ENCODE measurements at regions not wholly inside any gene's neighbourhood (a gene's known extent, or its start where the extent isn't known, plus 50 kb on each side); places are given as distances from the start of the nearest gene placed in this dataset.
A peak's percentile ranks its signal among the peaks of the same experiment; 100 is the strongest.

- peak in 19 of 58 donors; percentile 6 to 72 (median 26) for DNase-seq
Measured at GRCh38 chr6:90860822-90861601, 274.1 kb upstream of the MAP3K7 start.

- peak in 5 of 58 donors; percentile 5 to 24 (median 13) for DNase-seq
Measured at GRCh38 chr6:90859612-90860011, 272.7 kb upstream of the MAP3K7 start.

- DNase-seq, result no peak
Measured at GRCh38 chr6:90859056-90859455, 272.2 kb upstream of the MAP3K7 start.

- DNase-seq, result no peak
Measured at GRCh38 chr6:90849686-90850085, 262.8 kb upstream of the MAP3K7 start.

- DNase-seq, result no peak
Measured at GRCh38 chr6:90846824-90847223, 260.0 kb upstream of the MAP3K7 start.

GRCh38 chr6:90835596-90836212 is 248.8 kb upstream of the MAP3K7 start:
- DNase-seq, result no peak

GRCh38 chr6:90829311-90829710 is 242.4 kb upstream of the MAP3K7 start:
- no peak for DNase-seq

GRCh38 chr6:90820436-90820835 is 233.6 kb upstream of the MAP3K7 start:
- no peak for DNase-seq

GRCh38 chr6:90819483-90819882 is 232.6 kb upstream of the MAP3K7 start:
- no peak for DNase-seq

- peak in 1 of 58 donors; percentile 5 for DNase-seq
Measured at GRCh38 chr6:90818163-90818562, 231.3 kb upstream of the MAP3K7 start.

- no peak for DNase-seq
Measured at GRCh38 chr6:90816764-90817163, 229.9 kb upstream of the MAP3K7 start.

- DNase-seq, result no peak
Measured at GRCh38 chr6:90811596-90812226, 224.8 kb upstream of the MAP3K7 start.

GRCh38 chr6:90809035-90809434 is 222.2 kb upstream of the MAP3K7 start:
- DNase-seq, result no peak

- DNase-seq, result no peak
Measured at GRCh38 chr6:90807791-90808701, 221.2 kb upstream of the MAP3K7 start.

GRCh38 chr6:90805619-90806155 is 218.8 kb upstream of the MAP3K7 start:
- no peak for DNase-seq

GRCh38 chr6:90803956-90804355 is 217.1 kb upstream of the MAP3K7 start:
- DNase-seq, result no peak

- DNase-seq, result no peak
Measured at GRCh38 chr6:90795078-90795477, 208.2 kb upstream of the MAP3K7 start.

GRCh38 chr6:90793771-90794170 is 206.9 kb upstream of the MAP3K7 start:
- no peak for DNase-seq

GRCh38 chr6:90790696-90791095 is 203.8 kb upstream of the MAP3K7 start:
- DNase-seq, result no peak

- no peak for DNase-seq
Measured at GRCh38 chr6:90790058-90790457, 203.2 kb upstream of the MAP3K7 start.

- no peak for DNase-seq
Measured at GRCh38 chr6:90788781-90789180, 201.9 kb upstream of the MAP3K7 start.

All from anterior cingulate cortex (tissue), 58 donors.